NOMO-1 treated with DMSO at 0.1 percent for 48 hours (cell line): ENCODE measurements at regions not wholly inside any gene's neighbourhood (a gene's known extent, or its start where the extent isn't known, plus 50 kb on each side); places are given as distances from the start of the nearest gene placed in this dataset.
A peak's percentile ranks its signal among the peaks of the same experiment; 100 is the strongest.

Experiments used
- DNase-seq: peaks from one replicate; lab custom pipeline; 2025; ENCODE audit not compliant: unreplicated experiment; lab: John Stamatoyannopoulos, UW

GRCh38 chr2:104385743-104386142 lies 468.2 kb upstream of the POU3F3 start:
- no peak for DNase-seq

GRCh38 chr2:104388296-104388695 lies 465.6 kb upstream of the POU3F3 start:
- DNase-seq, result no peak

GRCh38 chr2:104402825-104403224 lies 451.1 kb upstream of the POU3F3 start:
- no peak for DNase-seq

- DNase-seq, result no peak
Observed at GRCh38 chr2:104404526-104404925, 449.4 kb upstream of the POU3F3 start.

GRCh38 chr2:104405623-104406022 lies 448.3 kb upstream of the POU3F3 start:
- no peak for DNase-seq

GRCh38 chr2:104406261-104406726 lies 447.6 kb upstream of the POU3F3 start:
- DNase-seq, result no peak

- DNase-seq, result no peak
Observed at GRCh38 chr2:104407641-104408040, 446.3 kb upstream of the POU3F3 start.

- no peak for DNase-seq
Observed at GRCh38 chr2:104408266-104408665, 445.6 kb upstream of the POU3F3 start.

- DNase-seq, result no peak
Observed at GRCh38 chr2:104410136-104410535, 443.8 kb upstream of the POU3F3 start.

- DNase-seq, result peak; percentile 4
Observed at GRCh38 chr2:104412384-104412783, 441.5 kb upstream of the POU3F3 start.

GRCh38 chr2:104413890-104414289 lies 440.0 kb upstream of the POU3F3 start:
- DNase-seq, result no peak

- no peak for DNase-seq
Observed at GRCh38 chr2:104415284-104415683, 438.6 kb upstream of the POU3F3 start.

GRCh38 chr2:104416339-104417000 lies 437.4 kb upstream of the POU3F3 start:
- DNase-seq, result no peak

GRCh38 chr2:104420420-104420819 lies 433.5 kb upstream of the POU3F3 start:
- no peak for DNase-seq

- DNase-seq, result no peak
Observed at GRCh38 chr2:104420953-104421352, 433.0 kb upstream of the POU3F3 start.

- no peak for DNase-seq
Observed at GRCh38 chr2:104425850-104426595, 427.9 kb upstream of the POU3F3 start.

GRCh38 chr2:104428155-104428554 lies 425.8 kb upstream of the POU3F3 start:
- no peak for DNase-seq

GRCh38 chr2:104429639-104430358 lies 424.1 kb upstream of the POU3F3 start:
- DNase-seq, result no peak

- no peak for DNase-seq
Observed at GRCh38 chr2:104430359-104430740, 423.6 kb upstream of the POU3F3 start.

- DNase-seq, result no peak
Observed at GRCh38 chr2:104430852-104431251, 423.1 kb upstream of the POU3F3 start.

GRCh38 chr2:104431701-104432121 lies 422.2 kb upstream of the POU3F3 start:
- no peak for DNase-seq

GRCh38 chr2:104432401-104432800 lies 421.5 kb upstream of the POU3F3 start:
- DNase-seq, result no peak
